WTC11 (cell line): ENCODE measurements at regions not wholly inside any gene's neighbourhood (a gene's known extent, or its start where the extent isn't known, plus 50 kb on each side); places are given as distances from the start of the nearest gene placed in this dataset.

ENCODE experiments used
- ATAC-seq: fragments of 200-7000 bp; cut with Tn5 transposase; 2 replicates; pipeline ENCODE4 v1.10.0; 2021; ENCODE audit warnings: mild to moderate bottlenecking, moderate library complexity
- CTCF ChIA-PET: fragments of 300-600 bp; sonication (Branson Sonifier 250); formaldehyde crosslinking; loops from one replicate; lab custom pipeline; 2021; ENCODE audit warnings: antibody characterized with exemption; lab: Charles Lee
- POLR2A ChIA-PET: fragments of 350-600 bp; sonication (Branson Sonifier 250); formaldehyde crosslinking; loops from one replicate; lab custom pipeline; 2021; ENCODE audit warnings: antibody characterized with exemption; lab: Charles Lee
- DNase-seq: peaks from one replicate; pipeline ENCODE4 v3.0.0; 2021; ENCODE audit warnings: low spot score
- H3K27ac Mint-ChIP-seq: 2 replicates; pipeline ENCODE4 v1.8.0; 2021; ENCODE audit warnings: mixed read lengths
- H3K27me3 Mint-ChIP-seq: 2 replicates; pipeline ENCODE4 v1.8.0; 2021; ENCODE audit warnings: low read depth, mild to moderate bottlenecking, moderate library complexity, mixed read lengths
- H3K36me3 Mint-ChIP-seq: 2 replicates; pipeline ENCODE4 v1.8.0; 2021; ENCODE audit warnings: mixed read lengths
- H3K4me1 Mint-ChIP-seq: 2 replicates; pipeline ENCODE4 v1.8.0; 2022; ENCODE audit warnings: mixed read lengths
- H3K4me3 Mint-ChIP-seq: 2 replicates; pipeline ENCODE4 v1.8.0; 2021; ENCODE audit warnings: mild to moderate bottlenecking, moderate library complexity, mixed read lengths
- H3K9me3 Mint-ChIP-seq: 2 replicates; pipeline ENCODE4 v1.8.0; 2021; ENCODE audit warnings: mixed read lengths
- EMX1 ChIP-seq: fragments of 250-450 bp; sonication (Bioruptor Pico); IDR thresholded peaks from 2 replicates; pipeline ENCODE4 v1.8.0; 2021; ENCODE audit warnings: mild to moderate bottlenecking
- FOXK1 ChIP-seq: sonication (generic); formaldehyde crosslinking; IDR thresholded peaks from 2 replicates; pipeline ENCODE4 v1.8.0; 2022; ENCODE audit warnings: mild to moderate bottlenecking, moderate library complexity, missing genetic modification reagents
- GTF2I ChIP-seq: fragments of 250-450 bp; sonication (Bioruptor Pico); conservative IDR thresholded peaks from 2 replicates; pipeline ENCODE4 v1.4.0; 2021; ENCODE audit warnings: mild to moderate bottlenecking
- IRF1 ChIP-seq: sonication (generic); formaldehyde crosslinking; IDR thresholded peaks from 2 replicates; pipeline ENCODE4 v1.8.0; 2023; ENCODE audit warnings: missing genetic modification reagents
- MXD4 ChIP-seq: fragments of 250-450 bp; sonication (Bioruptor Pico); IDR thresholded peaks from 2 replicates; pipeline ENCODE4 v1.8.0; 2021; ENCODE audit warnings: mild to moderate bottlenecking, moderate library complexity, borderline replicate concordance
- NFATC4 ChIP-seq: fragments of 250-450 bp; sonication (Bioruptor Pico); IDR thresholded peaks from 2 replicates; pipeline ENCODE4 v1.9.0; 2021; ENCODE audit warnings: mild to moderate bottlenecking
- PREB ChIP-seq: sonication (generic); formaldehyde crosslinking; IDR thresholded peaks from 2 replicates; pipeline ENCODE4 v1.8.1; 2022; ENCODE audit warnings: mild to moderate bottlenecking, missing genetic modification reagents, moderate library complexity, borderline replicate concordance
- SP1 ChIP-seq: sonication (generic); formaldehyde crosslinking; conservative IDR thresholded peaks from 2 replicates; pipeline ENCODE4 v1.8.1; 2022; ENCODE audit warnings: missing genetic modification reagents
- TEAD4 ChIP-seq: sonication (generic); formaldehyde crosslinking; IDR thresholded peaks from 2 replicates; pipeline ENCODE4 v1.8.0; 2022; ENCODE audit warnings: mild to moderate bottlenecking, missing genetic modification reagents
- USF1 ChIP-seq: sonication (generic); formaldehyde crosslinking; IDR thresholded peaks from 2 replicates; pipeline ENCODE4 v1.8.0; 2022; ENCODE audit warnings: mild to moderate bottlenecking, missing genetic modification reagents
- ZBTB21 ChIP-seq: sonication (generic); formaldehyde crosslinking; IDR thresholded peaks from 2 replicates; pipeline ENCODE4 v1.8.1; 2023; ENCODE audit warnings: mild to moderate bottlenecking, missing genetic modification reagents, borderline replicate concordance
- ZNF121 ChIP-seq: sonication (generic); formaldehyde crosslinking; IDR thresholded peaks from 2 replicates; pipeline ENCODE4 v1.8.0; 2023; ENCODE audit warnings: missing genetic modification reagents
- ZNF423 ChIP-seq: fragments of 250-450 bp; sonication (Bioruptor Pico); IDR thresholded peaks from 2 replicates; pipeline ENCODE4 v2.1.2; 2022; ENCODE audit warnings: mild to moderate bottlenecking, moderate library complexity
- TF ChIP-seq, protein P1 (sequence below): sonication (generic); formaldehyde crosslinking; IDR thresholded peaks from 2 replicates; pipeline ENCODE4 v1.8.1; 2023; ENCODE audit warnings: mild to moderate bottlenecking, missing genetic modification reagents
- TF ChIP-seq, protein P2 (sequence below): fragments of 250-450 bp; sonication (Bioruptor Pico); IDR thresholded peaks from 2 replicates; pipeline ENCODE4 v1.8.0; 2021; ENCODE audit warnings: mild to moderate bottlenecking
- TF ChIP-seq, protein P3 (sequence below): fragments of 250-450 bp; sonication (Bioruptor Pico); IDR thresholded peaks from 2 replicates; pipeline ENCODE4 v1.9.0; 2021; ENCODE audit warnings: mild to moderate bottlenecking
- TF ChIP-seq, protein P4 (sequence below): sonication (generic); formaldehyde crosslinking; IDR thresholded peaks from 2 replicates; pipeline ENCODE4 v1.8.0; 2022; ENCODE audit warnings: mild to moderate bottlenecking, missing genetic modification reagents
- TF ChIP-seq, protein P5 (sequence below): fragments of 200-600 bp; IDR thresholded peaks from 2 replicates; pipeline ENCODE4 v1.8.0; 2022; ENCODE audit warnings: antibody characterized with exemption

GRCh38 chr6:56718236-56718635 is 75.5 kb upstream of the DST start (continued):
- TF ChIP-seq, protein P1, sequence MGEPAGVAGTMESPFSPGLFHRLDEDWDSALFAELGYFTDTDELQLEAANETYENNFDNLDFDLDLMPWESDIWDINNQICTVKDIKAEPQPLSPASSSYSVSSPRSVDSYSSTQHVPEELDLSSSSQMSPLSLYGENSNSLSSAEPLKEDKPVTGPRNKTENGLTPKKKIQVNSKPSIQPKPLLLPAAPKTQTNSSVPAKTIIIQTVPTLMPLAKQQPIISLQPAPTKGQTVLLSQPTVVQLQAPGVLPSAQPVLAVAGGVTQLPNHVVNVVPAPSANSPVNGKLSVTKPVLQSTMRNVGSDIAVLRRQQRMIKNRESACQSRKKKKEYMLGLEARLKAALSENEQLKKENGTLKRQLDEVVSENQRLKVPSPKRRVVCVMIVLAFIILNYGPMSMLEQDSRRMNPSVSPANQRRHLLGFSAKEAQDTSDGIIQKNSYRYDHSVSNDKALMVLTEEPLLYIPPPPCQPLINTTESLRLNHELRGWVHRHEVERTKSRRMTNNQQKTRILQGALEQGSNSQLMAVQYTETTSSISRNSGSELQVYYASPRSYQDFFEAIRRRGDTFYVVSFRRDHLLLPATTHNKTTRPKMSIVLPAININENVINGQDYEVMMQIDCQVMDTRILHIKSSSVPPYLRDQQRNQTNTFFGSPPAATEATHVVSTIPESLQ: no peak
- no peak for TF ChIP-seq ZNF121
- no peak for TF ChIP-seq ZBTB21 (CRISPR knock-in tag)
- no peak for TF ChIP-seq EMX1
- no peak for TF ChIP-seq TEAD4 (CRISPR knock-in tag)

- TF ChIP-seq GTF2I (CRISPR knock-in tag) (no peak), IRF1 (CRISPR knock-in tag) (no peak), MXD4 (CRISPR knock-in tag) (no peak), ZNF423 (CRISPR knock-in tag) (no peak), PREB (no peak), SP1 (CRISPR knock-in tag) (no peak), FOXK1 (no peak), USF1 (no peak), NFATC4 (CRISPR knock-in tag) (no peak)
- TF ChIP-seq, protein P2, sequence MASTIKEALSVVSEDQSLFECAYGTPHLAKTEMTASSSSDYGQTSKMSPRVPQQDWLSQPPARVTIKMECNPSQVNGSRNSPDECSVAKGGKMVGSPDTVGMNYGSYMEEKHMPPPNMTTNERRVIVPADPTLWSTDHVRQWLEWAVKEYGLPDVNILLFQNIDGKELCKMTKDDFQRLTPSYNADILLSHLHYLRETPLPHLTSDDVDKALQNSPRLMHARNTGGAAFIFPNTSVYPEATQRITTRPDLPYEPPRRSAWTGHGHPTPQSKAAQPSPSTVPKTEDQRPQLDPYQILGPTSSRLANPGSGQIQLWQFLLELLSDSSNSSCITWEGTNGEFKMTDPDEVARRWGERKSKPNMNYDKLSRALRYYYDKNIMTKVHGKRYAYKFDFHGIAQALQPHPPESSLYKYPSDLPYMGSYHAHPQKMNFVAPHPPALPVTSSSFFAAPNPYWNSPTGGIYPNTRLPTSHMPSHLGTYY (CRISPR knock-in tag): no peak
- TF ChIP-seq, protein P3, sequence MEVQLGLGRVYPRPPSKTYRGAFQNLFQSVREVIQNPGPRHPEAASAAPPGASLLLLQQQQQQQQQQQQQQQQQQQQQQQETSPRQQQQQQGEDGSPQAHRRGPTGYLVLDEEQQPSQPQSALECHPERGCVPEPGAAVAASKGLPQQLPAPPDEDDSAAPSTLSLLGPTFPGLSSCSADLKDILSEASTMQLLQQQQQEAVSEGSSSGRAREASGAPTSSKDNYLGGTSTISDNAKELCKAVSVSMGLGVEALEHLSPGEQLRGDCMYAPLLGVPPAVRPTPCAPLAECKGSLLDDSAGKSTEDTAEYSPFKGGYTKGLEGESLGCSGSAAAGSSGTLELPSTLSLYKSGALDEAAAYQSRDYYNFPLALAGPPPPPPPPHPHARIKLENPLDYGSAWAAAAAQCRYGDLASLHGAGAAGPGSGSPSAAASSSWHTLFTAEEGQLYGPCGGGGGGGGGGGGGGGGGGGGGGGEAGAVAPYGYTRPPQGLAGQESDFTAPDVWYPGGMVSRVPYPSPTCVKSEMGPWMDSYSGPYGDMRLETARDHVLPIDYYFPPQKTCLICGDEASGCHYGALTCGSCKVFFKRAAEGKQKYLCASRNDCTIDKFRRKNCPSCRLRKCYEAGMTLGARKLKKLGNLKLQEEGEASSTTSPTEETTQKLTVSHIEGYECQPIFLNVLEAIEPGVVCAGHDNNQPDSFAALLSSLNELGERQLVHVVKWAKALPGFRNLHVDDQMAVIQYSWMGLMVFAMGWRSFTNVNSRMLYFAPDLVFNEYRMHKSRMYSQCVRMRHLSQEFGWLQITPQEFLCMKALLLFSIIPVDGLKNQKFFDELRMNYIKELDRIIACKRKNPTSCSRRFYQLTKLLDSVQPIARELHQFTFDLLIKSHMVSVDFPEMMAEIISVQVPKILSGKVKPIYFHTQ (CRISPR knock-in tag): no peak
- TF ChIP-seq, protein P4, sequence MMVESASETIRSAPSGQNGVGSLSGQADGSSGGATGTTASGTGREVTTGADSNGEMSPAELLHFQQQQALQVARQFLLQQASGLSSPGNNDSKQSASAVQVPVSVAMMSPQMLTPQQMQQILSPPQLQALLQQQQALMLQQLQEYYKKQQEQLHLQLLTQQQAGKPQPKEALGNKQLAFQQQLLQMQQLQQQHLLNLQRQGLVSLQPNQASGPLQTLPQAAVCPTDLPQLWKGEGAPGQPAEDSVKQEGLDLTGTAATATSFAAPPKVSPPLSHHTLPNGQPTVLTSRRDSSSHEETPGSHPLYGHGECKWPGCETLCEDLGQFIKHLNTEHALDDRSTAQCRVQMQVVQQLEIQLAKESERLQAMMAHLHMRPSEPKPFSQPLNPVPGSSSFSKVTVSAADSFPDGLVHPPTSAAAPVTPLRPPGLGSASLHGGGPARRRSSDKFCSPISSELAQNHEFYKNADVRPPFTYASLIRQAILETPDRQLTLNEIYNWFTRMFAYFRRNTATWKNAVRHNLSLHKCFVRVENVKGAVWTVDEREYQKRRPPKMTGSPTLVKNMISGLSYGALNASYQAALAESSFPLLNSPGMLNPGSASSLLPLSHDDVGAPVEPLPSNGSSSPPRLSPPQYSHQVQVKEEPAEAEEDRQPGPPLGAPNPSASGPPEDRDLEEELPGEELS (CRISPR knock-in tag): no peak
- TF ChIP-seq, protein P5, sequence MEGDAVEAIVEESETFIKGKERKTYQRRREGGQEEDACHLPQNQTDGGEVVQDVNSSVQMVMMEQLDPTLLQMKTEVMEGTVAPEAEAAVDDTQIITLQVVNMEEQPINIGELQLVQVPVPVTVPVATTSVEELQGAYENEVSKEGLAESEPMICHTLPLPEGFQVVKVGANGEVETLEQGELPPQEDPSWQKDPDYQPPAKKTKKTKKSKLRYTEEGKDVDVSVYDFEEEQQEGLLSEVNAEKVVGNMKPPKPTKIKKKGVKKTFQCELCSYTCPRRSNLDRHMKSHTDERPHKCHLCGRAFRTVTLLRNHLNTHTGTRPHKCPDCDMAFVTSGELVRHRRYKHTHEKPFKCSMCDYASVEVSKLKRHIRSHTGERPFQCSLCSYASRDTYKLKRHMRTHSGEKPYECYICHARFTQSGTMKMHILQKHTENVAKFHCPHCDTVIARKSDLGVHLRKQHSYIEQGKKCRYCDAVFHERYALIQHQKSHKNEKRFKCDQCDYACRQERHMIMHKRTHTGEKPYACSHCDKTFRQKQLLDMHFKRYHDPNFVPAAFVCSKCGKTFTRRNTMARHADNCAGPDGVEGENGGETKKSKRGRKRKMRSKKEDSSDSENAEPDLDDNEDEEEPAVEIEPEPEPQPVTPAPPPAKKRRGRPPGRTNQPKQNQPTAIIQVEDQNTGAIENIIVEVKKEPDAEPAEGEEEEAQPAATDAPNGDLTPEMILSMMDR: no peak
- ChIA-PET POLR2A (no interaction called here), CTCF (no interaction called here)
- DNase-seq (no peak), ATAC-seq (no peak)
- H3K27ac Mint-ChIP-seq: no peak overlapping the region
- H3K9me3 Mint-ChIP-seq: peaks cover 26% of the 10 kb centered on the region
- H3K36me3 Mint-ChIP-seq: peaks cover 27% of the 10 kb centered on the region
- no peak overlapping the region for H3K4me3 Mint-ChIP-seq
- H3K27me3 Mint-ChIP-seq: no peaks in the 10 kb centered on the region
- H3K4me1 Mint-ChIP-seq: peaks cover 72% of the 10 kb centered on the region
Measured at GRCh38 chr6:56716229-56716628, 73.5 kb upstream of the DST start.
